SK-N-SH (cell line): ENCODE measurements at regions not wholly inside any gene's neighbourhood (a gene's known extent, or its start where the extent isn't known, plus 50 kb on each side); places are given as distances from the start of the nearest gene placed in this dataset.

Source experiments
- CTCF ChIA-PET: fragments of 300-600, 350-600 bp; formaldehyde crosslinking; extraction: SDS; loops from one replicate; lab custom pipeline; 2021; lab: Yijun Ruan, JAX
- POLR2A ChIA-PET: fragments of 350-600 bp; sonication (Branson Sonifier 250); formaldehyde crosslinking; extraction: SDS; loops from one replicate; lab custom pipeline; 2020; ENCODE audit warnings: antibody characterized with exemption, inconsistent platforms; lab: Yijun Ruan, JAX
- DNase-seq: peaks from one replicate; pipeline ENCODE4 v3.0.0; 2012
- H2AFZ ChIP-seq: fragments of 200-600 bp; sonication (generic); 2 replicates; pipeline ENCODE4 v1.8.1; 2016; ENCODE audit warnings: antibody characterized with exemption, mild to moderate bottlenecking, low read depth
- H3F3A ChIP-seq: fragments of 200-600 bp; sonication (generic); replicated peaks from 2 replicates; pipeline ENCODE3; 2016; ENCODE audit warnings: antibody characterized with exemption, mild to moderate bottlenecking; ENCODE audit not compliant: insufficient read depth
- H3K27ac ChIP-seq, 2 experiments: fragments of 200-500 bp in 1 of 2; fragments of 200-600 bp in 1 of 2; sonication (Bioruptor generic) in 1 of 2; sonication (generic), shearing (Covaris generic) in 1 of 2; 2 replicates each; pipeline versions ENCODE4 v1.5.1 to v1.6.1; 2014 to 2016; ENCODE audit warnings: low read depth in 2 of 2, inconsistent platforms in 1 of 2, low read length in 1 of 2, mild to moderate bottlenecking in 1 of 2, mixed read lengths in 1 of 2
- H3K27me3 ChIP-seq: fragments of 200-600 bp; sonication (generic), shearing (Covaris generic); 2 replicates; pipeline ENCODE4 v1.6.1; 2016; ENCODE audit warnings: mixed run types; ENCODE audit not compliant: insufficient read depth
- H3K36me3 ChIP-seq, 2 experiments: fragments of 200-500 bp in 1 of 2; fragments of 200-600 bp in 1 of 2; sonication (Bioruptor generic) in 1 of 2; sonication (generic) in 1 of 2; replicated peaks in 1 of 2; 2 replicates each; pipeline versions ENCODE3 to v1.5.1; 2014 to 2016; ENCODE audit warnings: low read length in 1 of 2, mild to moderate bottlenecking in 1 of 2; ENCODE audit not compliant: insufficient read depth in 2 of 2, control insufficient read depth in 1 of 2
- H3K4me1 ChIP-seq, 2 experiments: fragments of 200-500 bp in 1 of 2; fragments of 200-600 bp in 1 of 2; sonication (Bioruptor generic) in 1 of 2; sonication (generic), shearing (Covaris generic) in 1 of 2; 2 replicates each; pipeline versions ENCODE4 v1.5.1 to v1.6.1; 2014 to 2016; ENCODE audit warnings: low read depth in 1 of 2, low read length in 1 of 2, mixed run types in 1 of 2; ENCODE audit not compliant: insufficient read depth in 2 of 2, control insufficient read depth in 1 of 2
- H3K4me2 ChIP-seq: fragments of 200-600 bp; sonication (generic), shearing (Covaris generic); 2 replicates; pipeline ENCODE4 v1.6.1; 2017; ENCODE audit warnings: mixed run types
- H3K4me3 ChIP-seq, 2 experiments: fragments of 200-500 bp in 1 of 2; fragments of 200-600 bp in 1 of 2; sonication (Bioruptor generic) in 1 of 2; sonication (generic), shearing (Covaris generic) in 1 of 2; 2 replicates each; pipeline versions ENCODE4 v1.5.1 to v1.8.1; 2014 to 2016; ENCODE audit warnings: low read depth in 2 of 2, inconsistent platforms in 1 of 2, low read length in 1 of 2, mild to moderate bottlenecking in 1 of 2, mixed read lengths in 1 of 2, moderate library complexity in 1 of 2
- H3K79me2 ChIP-seq: fragments of 200-600 bp; sonication (generic); 2 replicates; pipeline ENCODE4 v1.8.1; 2017; ENCODE audit warnings: mild to moderate bottlenecking; ENCODE audit not compliant: insufficient read depth
- H3K9ac ChIP-seq: fragments of 200-600 bp; sonication (generic); 2 replicates; pipeline ENCODE4 v1.6.1; 2017; ENCODE audit warnings: mixed run types
- H3K9me2 ChIP-seq: fragments of 200-600 bp; sonication (generic); 2 replicates; pipeline ENCODE4 v1.6.1; 2017; ENCODE audit warnings: mixed run types
- H3K9me3 ChIP-seq: fragments of 200-600 bp; sonication (generic); 2 replicates; pipeline ENCODE4 v1.6.1; 2017; ENCODE audit warnings: mixed run types, mild to moderate bottlenecking, moderate library complexity
- H4K20me1 ChIP-seq: fragments of 200-600 bp; sonication (generic); 2 replicates; pipeline ENCODE4 v1.6.1; 2017; ENCODE audit warnings: mild to moderate bottlenecking, mixed run types; ENCODE audit not compliant: insufficient read depth
- CHD2 ChIP-seq: fragments of 150-350 bp; IDR thresholded peaks from 2 replicates; pipeline ENCODE4 v1.6.1; 2018; ENCODE audit warnings: low read length; ENCODE audit not compliant: partially characterized antibody
- FOXJ3 ChIP-seq: sonication (generic); formaldehyde crosslinking; IDR thresholded peaks from 2 replicates; pipeline ENCODE4 v1.5.1; 2020; ENCODE audit warnings: mild to moderate bottlenecking, missing genetic modification reagents
- GABPA ChIP-seq: IDR thresholded peaks from 2 replicates; pipeline ENCODE4 v1.4.0; 2012; ENCODE audit warnings: low read depth, mild to moderate bottlenecking
- GATA2 ChIP-seq: sonication (generic); formaldehyde crosslinking; IDR thresholded peaks from 2 replicates; pipeline ENCODE4 v1.5.0; 2020; ENCODE audit warnings: mild to moderate bottlenecking, missing genetic modification reagents
- JUND ChIP-seq: IDR thresholded peaks from 2 replicates; pipeline ENCODE4 v1.4.0; 2012
- MAX ChIP-seq: IDR thresholded peaks from 2 replicates; pipeline ENCODE4 v1.4.0; 2012; ENCODE audit warnings: low read depth
- MEF2A ChIP-seq: IDR thresholded peaks from 2 replicates; pipeline ENCODE4 v1.4.0; 2012; ENCODE audit warnings: low read depth, borderline replicate concordance
- NFIC ChIP-seq: IDR thresholded peaks from 2 replicates; pipeline ENCODE4 v1.4.0; 2012; ENCODE audit warnings: borderline replicate concordance
- NRF1 ChIP-seq: IDR thresholded peaks from 2 replicates; pipeline ENCODE4 v1.6.1; 2012; ENCODE audit warnings: low read depth, mild to moderate bottlenecking, low read length
- PBX3 ChIP-seq: IDR thresholded peaks from 2 replicates; pipeline ENCODE4; 2012
- POLR2AphosphoS5 ChIP-seq: IDR thresholded peaks from 2 replicates; pipeline ENCODE4 v1.6.1; 2012; ENCODE audit warnings: low read depth, low read length
- RCOR1 ChIP-seq: fragments of 150-350 bp; IDR thresholded peaks from 2 replicates; pipeline ENCODE4 v1.6.1; 2017; ENCODE audit warnings: antibody characterized with exemption, low read length
- RFX5 ChIP-seq: IDR thresholded peaks from 2 replicates; pipeline ENCODE4 v1.6.1; 2012; ENCODE audit warnings: mild to moderate bottlenecking, improper control_type of control experiment, low read length
- SIN3A ChIP-seq: IDR thresholded peaks from 2 replicates; pipeline ENCODE4 v1.6.1; 2012; ENCODE audit warnings: low read depth, mild to moderate bottlenecking, low read length, moderate library complexity, borderline replicate concordance
- SMC3 ChIP-seq: IDR thresholded peaks from 2 replicates; pipeline ENCODE4 v1.6.1; 2012; ENCODE audit warnings: low read depth, low read length, improper control_type of control experiment
- TAF1 ChIP-seq: IDR thresholded peaks from 2 replicates; pipeline ENCODE4 v1.6.1; 2012; ENCODE audit warnings: low read depth, mild to moderate bottlenecking, low read length, moderate library complexity, borderline replicate concordance
- TCF12 ChIP-seq: IDR thresholded peaks from 2 replicates; pipeline ENCODE4 v1.4.0; 2012
- TEAD4 ChIP-seq: IDR thresholded peaks from 2 replicates; pipeline ENCODE4 v1.4.0; 2012; ENCODE audit warnings: mild to moderate bottlenecking, borderline replicate concordance; ENCODE audit not compliant: insufficient read depth
- USF2 ChIP-seq: fragments of 150-350 bp; IDR thresholded peaks from 2 replicates; pipeline ENCODE4 v1.6.1; 2017; ENCODE audit warnings: antibody characterized with exemption, low read length, low read depth, borderline replicate concordance
- ZBTB33 ChIP-seq: IDR thresholded peaks from 2 replicates; pipeline ENCODE4 v1.4.0; 2012; ENCODE audit warnings: low read depth, borderline replicate concordance
- WGBS: methylation state at CpG from one replicate; pipeline ENCODE4 v1.1.6; 2017; ENCODE audit warnings: low lambda C conversion rate; 5-methylcytosine and 5-hydroxymethylcytosine counted together

- H3K9me3 ChIP-seq, result no peaks in the 10 kb centered on the region
- no peaks in the 10 kb centered on the region for H3F3A ChIP-seq
- no peak overlapping the region for H2AFZ ChIP-seq
- no peak overlapping the region for H3K4me2 ChIP-seq
- H3K9ac ChIP-seq, result no peak overlapping the region
- TF ChIP-seq SIN3A (no peak), TCF12 (no peak), PBX3 (no peak), CHD2 (no peak), TAF1 (no peak), POLR2AphosphoS5 (no peak), USF2 (no peak), FOXJ3 (CRISPR knock-in tag) (no peak), RCOR1 (no peak), TEAD4 (no peak), NFIC (no peak), ZBTB33 (no peak), SMC3 (no peak), JUND (no peak), MEF2A (no peak), RFX5 (no peak), NRF1 (no peak), MAX (no peak), GABPA (no peak), GATA2 (CRISPR knock-in tag) (no peak)
- TF ChIP-seq, all 33 proteins: peak for 0
- no peak for DNase-seq
- H3K4me3 ChIP-seq, result no peak overlapping the region
- ChIA-PET CTCF (no interaction called here), POLR2A (no interaction called here)
- no peaks in the 10 kb centered on the region for H3K79me2 ChIP-seq
- no peaks in the 10 kb centered on the region for H4K20me1 ChIP-seq
- no peaks in the 10 kb centered on the region for H3K9me2 ChIP-seq
- H3K27ac ChIP-seq, result no peak overlapping the region
- H3K36me3 ChIP-seq, result no peaks in the 10 kb centered on the region
- H3K27me3 ChIP-seq, result no peaks in the 10 kb centered on the region
- no peaks in the 10 kb centered on the region for H3K4me1 ChIP-seq
- WGBS, result 65% methylated on average over 4 of the region's 4 CpGs
Observed at GRCh38 chr7:13542451-13542850, 447.0 kb downstream of the ETV1 start.
